ENCODE measurements at regions not wholly inside any gene's neighbourhood (a gene's known extent, or its start where the extent isn't known, plus 50 kb on each side); places are given as distances from the start of the nearest gene placed in this dataset.

DNA sequence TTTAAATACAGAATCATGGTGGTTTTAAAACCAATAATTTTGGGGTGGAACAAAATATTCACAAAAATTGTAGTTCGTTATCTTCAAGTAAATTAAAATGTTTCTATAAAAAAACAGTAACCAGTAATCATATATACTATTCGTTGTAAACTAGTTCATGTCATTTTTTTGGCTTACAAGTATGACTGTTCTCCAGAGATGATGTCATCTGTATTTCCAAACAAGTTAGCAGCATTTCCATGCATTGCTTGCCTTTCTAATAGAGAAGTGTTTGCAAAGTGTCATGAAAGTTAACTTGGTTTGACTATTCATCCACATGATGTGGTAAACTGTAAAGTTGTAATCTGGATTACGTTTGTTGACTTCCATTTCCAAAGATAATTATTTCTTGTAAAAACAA, 717.9 kb upstream of the ADAMTS16 start:
- no peak for DNase-seq

GRCh38 chr5:4424895-4425294, 715.2 kb upstream of the ADAMTS16 start:
- no peak for DNase-seq

DNA sequence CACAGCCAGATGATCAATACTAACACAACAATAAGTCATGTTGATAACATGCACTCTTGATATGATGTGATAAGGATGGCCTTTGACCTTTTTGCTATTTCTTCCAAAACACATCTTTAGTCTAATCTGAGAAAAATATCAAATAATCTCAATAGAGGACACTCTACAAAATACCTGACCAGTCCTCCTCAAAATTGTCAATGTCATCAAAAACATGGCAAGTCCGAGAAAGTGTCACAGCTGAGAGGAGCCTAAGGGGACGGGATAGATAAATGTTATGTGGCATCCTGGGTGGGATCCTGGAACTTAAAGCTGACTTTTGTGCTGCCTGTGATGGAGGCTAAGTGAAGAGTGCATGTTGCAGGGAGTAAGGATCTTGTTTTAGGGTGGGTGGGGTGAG, 699.6 kb upstream of the ADAMTS16 start:
- DNase-seq, result no peak

DNA sequence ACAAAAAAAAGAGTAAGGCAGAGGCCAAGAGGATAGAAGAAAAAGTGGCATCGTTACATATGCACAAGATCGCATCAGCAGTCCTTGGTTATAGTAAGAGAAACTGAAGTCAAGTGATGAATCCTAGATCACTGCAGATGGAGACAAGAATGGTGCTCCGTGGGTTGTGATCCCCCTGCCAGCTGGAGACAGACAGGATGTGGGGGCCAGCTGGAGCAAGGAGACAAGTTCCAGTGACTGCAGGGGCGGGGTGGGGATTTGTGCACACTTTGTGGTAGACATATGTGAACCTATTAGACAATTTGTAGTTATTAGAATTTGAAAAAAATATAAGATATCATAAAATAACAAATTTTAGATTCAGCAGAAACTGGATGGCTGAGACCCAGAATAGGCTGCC, 697.9 kb upstream of the ADAMTS16 start:
- no peak for DNase-seq

GRCh38 chr5:4447657-4448056, 692.5 kb upstream of the ADAMTS16 start:
- DNase-seq, result no peak

DNA sequence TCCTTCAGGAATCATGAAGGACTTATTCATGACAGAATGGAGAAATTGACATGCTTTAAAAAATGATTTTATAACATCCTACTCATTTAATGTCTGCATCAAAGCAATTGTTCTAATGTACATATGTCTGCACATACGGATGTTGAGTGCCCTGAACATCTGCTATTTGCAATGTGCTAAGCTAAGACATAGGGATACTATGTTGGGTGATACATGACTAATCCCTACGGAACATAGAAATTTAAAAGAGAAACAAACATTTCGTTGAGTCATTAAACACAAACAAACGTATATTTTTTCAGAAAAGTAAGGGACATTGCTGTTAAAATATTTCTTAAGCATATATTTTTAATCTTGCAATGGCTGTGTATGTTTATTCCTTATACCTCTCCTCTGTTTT, 686.5 kb upstream of the ADAMTS16 start:
- DNase-seq, result no peak

- DNase-seq, result peak; percentile 73
These were observed 660.7 kb upstream of the ADAMTS16 start for GRCh38 chr5:4479426-4479825.

- no peak for DNase-seq
These were observed 659.4 kb upstream of the ADAMTS16 start for GRCh38 chr5:4480528-4481349.

- DNase-seq, result no peak
These were observed 652.5 kb upstream of the ADAMTS16 start for GRCh38 chr5:4487581-4487980.

GRCh38 chr5:4511996-4512656, 628.0 kb upstream of the ADAMTS16 start:
- DNase-seq, result no peak

GRCh38 chr5:4513381-4513780, 626.7 kb upstream of the ADAMTS16 start:
- DNase-seq, result no peak

DNA sequence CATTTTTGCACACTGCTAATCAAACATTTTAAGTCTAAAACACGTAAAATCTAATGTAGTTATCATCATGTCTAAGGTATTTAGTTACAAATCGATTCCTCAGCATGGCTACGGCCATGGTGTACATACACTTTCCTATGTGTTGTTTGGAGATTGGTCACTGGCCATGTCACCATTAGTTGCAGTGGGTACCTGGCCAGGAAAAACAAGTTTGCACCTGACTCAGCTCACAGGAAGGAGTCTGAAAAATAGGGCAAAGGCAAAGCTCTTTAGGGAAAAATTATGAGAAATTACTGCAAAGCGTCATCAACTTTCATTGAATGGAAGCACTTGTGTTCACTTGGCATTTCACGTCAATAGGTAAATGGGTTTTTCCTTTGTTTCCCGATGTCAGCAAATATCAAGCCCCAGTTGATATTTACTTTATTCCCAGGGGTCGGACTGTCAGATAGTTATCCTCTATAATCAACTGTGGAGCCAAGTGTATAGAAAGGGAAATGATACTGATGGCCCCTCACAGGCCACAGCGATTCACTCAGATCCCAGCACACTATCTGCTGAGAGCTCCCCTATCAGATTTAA, 626.0 kb upstream of the ADAMTS16 start:
- no peak for DNase-seq

DNA sequence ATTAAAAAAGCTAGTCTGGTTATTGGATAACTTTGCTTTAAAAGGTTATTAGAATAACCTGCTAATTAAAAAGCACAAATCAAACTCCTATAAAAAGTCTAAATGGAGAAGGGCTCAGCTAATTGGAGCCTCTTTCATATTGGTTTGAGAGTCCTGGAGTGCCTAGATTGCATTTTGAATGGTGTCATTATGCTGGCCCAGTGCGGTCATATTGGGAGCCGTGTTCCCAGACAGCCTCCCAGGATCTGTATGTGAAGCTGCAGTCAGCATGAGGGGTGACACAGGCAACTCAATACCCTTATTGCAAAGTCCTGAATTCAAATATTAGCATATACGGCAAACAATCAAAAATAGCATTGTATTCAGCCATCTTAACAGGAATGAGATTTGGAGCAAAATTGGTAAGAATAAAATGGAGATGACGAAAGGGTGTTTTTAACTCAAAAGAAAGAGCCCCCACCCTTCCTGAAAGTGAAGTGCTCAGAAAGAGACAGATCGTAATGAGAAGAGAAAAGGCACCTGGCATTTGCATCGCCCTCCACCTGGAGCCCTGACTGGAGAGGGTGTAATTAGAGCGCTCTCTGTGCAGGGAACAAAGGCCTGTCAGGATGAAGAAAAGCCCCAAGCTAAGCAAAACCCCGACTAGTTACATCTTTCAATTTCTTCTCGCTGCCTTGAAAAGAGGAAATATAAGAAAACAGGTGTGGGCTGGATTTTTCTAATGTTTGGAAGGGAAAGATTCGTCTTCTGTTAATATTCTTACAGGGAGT, 621.0 kb upstream of the ADAMTS16 start:
- no peak for DNase-seq

DNA sequence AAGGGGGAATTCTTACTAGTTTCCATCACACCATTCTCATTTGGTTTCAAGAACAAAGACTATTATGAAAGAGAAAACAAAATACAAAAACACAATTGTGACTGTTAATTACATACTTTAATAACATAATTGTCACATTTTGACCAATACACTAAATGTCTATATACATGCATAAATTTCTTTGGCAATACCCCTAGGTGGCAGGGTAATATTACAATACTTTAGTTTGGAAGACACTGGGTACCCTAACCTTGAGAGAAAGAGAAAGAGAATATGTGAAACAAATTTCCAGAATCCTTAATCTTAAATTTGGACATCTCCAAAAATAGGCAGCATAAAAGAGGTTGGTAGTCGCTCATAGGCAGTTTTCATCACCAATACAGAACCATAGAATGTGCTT, 619.6 kb upstream of the ADAMTS16 start:
- no peak for DNase-seq

GRCh38 chr5:4523038-4523437, 617.1 kb upstream of the ADAMTS16 start:
- no peak for DNase-seq

DNA sequence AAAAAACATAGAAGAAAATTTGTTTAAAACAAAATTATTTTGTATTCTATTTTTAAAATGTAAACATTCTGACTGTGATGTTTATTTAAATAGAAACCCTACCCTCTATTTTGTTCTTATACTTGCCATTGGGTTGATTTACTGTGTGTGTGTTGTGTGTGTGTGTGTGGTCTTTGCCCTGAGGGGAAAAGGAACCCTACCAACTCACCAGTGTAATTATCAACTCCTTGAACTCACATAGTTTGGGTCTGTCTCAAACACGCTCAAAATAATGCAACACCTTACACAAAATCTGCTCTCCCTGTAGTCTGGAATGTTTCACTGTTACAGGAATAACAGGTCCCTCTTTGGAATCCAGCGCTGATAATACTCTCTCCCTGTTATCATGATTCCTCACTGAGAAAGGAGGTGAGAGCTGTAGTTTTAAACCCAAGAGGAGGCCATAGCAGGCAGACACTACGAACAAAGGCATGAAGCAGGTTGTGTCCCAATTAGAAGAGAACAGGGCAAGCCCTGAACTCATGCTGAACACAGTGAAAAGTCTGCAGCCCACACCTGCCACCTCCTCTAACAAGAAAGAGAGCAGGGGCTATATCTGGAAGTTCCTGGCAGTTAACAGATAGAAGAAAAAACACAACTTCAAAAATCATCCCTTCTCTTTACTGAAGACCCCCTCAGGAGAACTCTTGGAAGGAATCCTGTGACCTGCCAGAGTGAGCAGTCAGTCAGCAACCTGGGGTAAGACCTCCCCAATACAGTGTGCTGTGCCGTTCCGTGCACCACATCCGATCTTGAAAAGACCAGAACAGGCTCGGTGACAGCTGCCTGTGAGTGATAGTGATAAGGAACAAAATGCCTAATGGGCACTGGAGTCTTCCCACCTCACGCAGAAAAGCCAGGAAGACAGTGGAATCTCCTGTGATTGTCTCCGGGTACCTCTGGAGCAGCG, 608.1 kb upstream of the ADAMTS16 start:
- no peak for DNase-seq

GRCh38 chr5:4532705-4533080, 607.4 kb upstream of the ADAMTS16 start:
- no peak for DNase-seq

DNA sequence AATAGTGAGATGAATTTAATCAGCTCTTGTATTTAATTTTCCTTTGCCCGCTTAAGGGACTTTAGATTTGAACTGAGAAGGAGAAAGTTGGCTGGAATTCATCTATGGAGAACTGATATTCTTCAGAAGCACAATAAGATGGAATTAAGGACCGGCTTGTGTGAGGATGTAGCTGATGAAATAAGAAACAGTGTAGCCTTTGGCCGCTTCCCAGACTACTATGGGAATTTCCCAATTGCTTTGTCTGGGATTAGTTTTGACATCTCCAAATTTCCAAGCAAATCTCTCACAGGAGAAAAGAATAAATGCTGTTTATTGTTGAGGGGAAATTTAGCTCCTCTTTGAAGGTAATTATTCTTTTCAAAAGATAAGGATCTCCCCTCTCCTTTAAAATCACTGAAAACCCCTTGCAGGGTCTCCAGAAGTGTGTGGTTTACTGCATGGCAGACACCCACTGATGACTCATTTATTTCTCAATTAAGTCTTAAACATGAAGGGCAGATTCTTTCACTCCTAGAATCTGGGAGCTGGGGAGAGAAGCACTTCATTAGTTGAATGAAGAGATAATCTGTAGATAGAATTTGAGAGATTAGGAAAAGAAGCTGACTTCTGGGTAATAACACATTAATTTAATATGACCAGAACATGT, 606.5 kb upstream of the ADAMTS16 start:
- DNase-seq, result no peak

DNA sequence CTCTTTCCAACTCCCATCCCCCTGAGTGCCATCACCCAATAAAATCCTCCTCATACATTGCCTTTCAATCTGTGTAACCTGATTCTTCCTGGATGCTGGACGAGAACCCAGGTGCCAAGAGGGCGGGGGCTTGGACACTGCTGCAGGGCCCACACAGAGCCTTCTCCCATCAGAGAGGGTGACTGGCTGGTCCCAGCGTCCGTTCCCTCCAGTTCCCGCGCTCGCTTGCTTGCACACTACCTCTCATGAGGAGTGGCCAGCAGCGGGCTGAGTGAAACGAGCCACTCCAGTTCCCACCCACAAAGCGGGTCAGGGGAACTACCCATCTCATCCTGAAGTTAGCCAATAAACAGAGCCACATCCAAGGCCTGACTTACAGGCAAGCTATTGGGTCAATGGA, 602.6 kb upstream of the ADAMTS16 start:
- DNase-seq, result no peak

DNA sequence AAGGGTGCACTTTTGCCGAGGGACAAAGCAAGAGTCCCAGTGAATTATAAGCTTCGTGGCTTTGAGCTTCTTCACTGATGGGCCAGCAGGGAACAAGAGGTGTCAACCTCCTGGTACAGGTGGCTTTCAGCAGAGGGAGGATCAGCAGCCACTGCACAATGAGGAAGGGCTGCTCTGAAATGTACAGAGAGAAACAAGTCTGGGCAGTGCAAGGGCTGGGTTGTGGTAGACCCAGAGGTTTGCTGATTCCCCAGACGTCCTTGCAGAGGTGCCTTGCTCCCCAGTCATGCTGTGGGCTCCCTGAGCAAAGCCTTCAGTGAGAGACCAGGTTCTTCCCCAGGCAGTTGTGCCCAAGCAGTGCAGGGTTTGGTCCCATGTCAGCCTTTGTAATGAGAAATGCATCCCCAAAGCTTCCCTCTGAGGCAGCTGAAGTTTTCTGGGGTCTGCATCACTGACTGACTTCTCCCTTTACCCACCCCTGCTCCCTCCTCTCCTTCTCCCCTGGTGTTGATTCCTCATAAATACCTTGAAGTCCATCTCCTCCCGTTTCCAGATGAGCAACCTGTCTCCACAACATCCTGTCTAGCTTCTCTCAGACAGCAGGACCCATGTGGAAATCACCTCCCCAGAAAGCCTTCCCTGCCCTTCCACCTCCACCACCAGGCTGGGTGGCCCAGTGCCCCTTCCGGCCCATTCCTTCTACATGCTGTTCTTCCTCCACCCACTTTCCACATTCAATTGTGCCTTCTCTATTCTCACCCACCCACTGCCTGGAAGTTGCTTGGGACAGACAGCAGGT, 599.6 kb upstream of the ADAMTS16 start:
- no peak for DNase-seq

- no peak for DNase-seq
These were observed 598.8 kb upstream of the ADAMTS16 start for GRCh38 chr5:4541334-4541733.
